GM12878 (cell line): ENCODE measurements at regions not wholly inside any gene's neighbourhood (a gene's known extent, or its start where the extent isn't known, plus 50 kb on each side); places are given as distances from the start of the nearest gene placed in this dataset.

Source experiments
- ATAC-seq: fragments of 200-7000 bp; cut with Tn5 transposase; 3 replicates; pipeline ENCODE4 v1.9.1; 2020; ENCODE audit warnings: mild to moderate bottlenecking, moderate library complexity
- BruUV-seq: library from RNA; stranded (reverse); fragments of 400-500 nt; replicated peaks from 2 replicates; lab custom pipeline; 2021; lab: Mats Ljungman, UMichigan
- CTCF ChIA-PET: fragments of 300-600 bp; sonication (Branson Sonifier 250); formaldehyde crosslinking; extraction: SDS; loops from one replicate; lab custom pipeline; 2021; ENCODE audit warnings: inconsistent platforms; lab: Yijun Ruan, JAX
- POLR2A ChIA-PET: fragments of 350-600 bp; formaldehyde crosslinking; extraction: SDS; loops from one replicate; lab custom pipeline; 2021; ENCODE audit warnings: inconsistent platforms; lab: Charles Lee
- RAD21 ChIA-PET: fragments of 300-600 bp; sonication (Branson Sonifier 250); formaldehyde crosslinking; loops from one replicate; lab custom pipeline; 2023; ENCODE audit warnings: antibody characterized with exemption; ENCODE audit not compliant: unreplicated experiment; lab: Charles Lee
- SMC1A ChIA-PET: fragments of 300-600 bp; sonication (Branson Sonifier 250); formaldehyde crosslinking; loops from one replicate; lab custom pipeline; 2023; ENCODE audit not compliant: unreplicated experiment, uncharacterized antibody; lab: Charles Lee
- DNase-seq: peaks from one replicate; pipeline ENCODE4 v3.0.0-alpha.2; 2011; ENCODE audit warnings: low read depth, low spot score
- FAIRE-seq: peaks from 3 replicates; lab custom pipeline; 2011; peaks lifted over from hg19 to GRCh38; lab: Jason Lieb, UNC
- H2AFZ ChIP-seq: 2 replicates; pipeline ENCODE4 v1.6.0; 2011; ENCODE audit warnings: low read depth, low read length, control low read depth; ENCODE audit not compliant: control insufficient read depth
- H3K27ac ChIP-seq: 2 replicates; pipeline ENCODE4 v1.5.1; 2011; ENCODE audit warnings: control low read depth; ENCODE audit not compliant: control insufficient read depth, insufficient read depth
- H3K27me3 ChIP-seq, 2 experiments: replicated peaks in 1 of 2; 2 replicates each; pipeline versions ENCODE4 v1.6.0 to v1.6.1; 2011; ENCODE audit warnings: low read length in 1 of 2; ENCODE audit not compliant: control insufficient read depth in 2 of 2, insufficient read depth in 2 of 2
- H3K36me3 ChIP-seq, 2 experiments: 2 replicates each; pipeline ENCODE4 v1.5.1; 2011; ENCODE audit warnings: low read length in 1 of 2; ENCODE audit not compliant: control insufficient read depth in 2 of 2, insufficient read depth in 2 of 2
- H3K4me1 ChIP-seq: 2 replicates; pipeline ENCODE4 v1.6.1; 2011; ENCODE audit warnings: mild to moderate bottlenecking, low read length, moderate library complexity, mixed read lengths; ENCODE audit not compliant: control insufficient read depth, insufficient read depth
- H3K4me2 ChIP-seq: 2 replicates; pipeline ENCODE4 v1.6.0; 2011; ENCODE audit warnings: control low read depth; ENCODE audit not compliant: control insufficient read depth, insufficient read depth
- H3K4me3 ChIP-seq: fragments of 200-600 bp; sonication (generic); 2 replicates; pipeline ENCODE4 v1.5.1; 2016
- H3K79me2 ChIP-seq: 2 replicates; pipeline ENCODE4 v1.6.0; 2011; ENCODE audit warnings: low read length; ENCODE audit not compliant: control insufficient read depth, insufficient read depth
- H3K9ac ChIP-seq: 2 replicates; pipeline ENCODE4 v1.8.0; 2011; ENCODE audit warnings: low read length, control low read depth, mixed read lengths; ENCODE audit not compliant: control insufficient read depth, insufficient read depth
- H3K9me3 ChIP-seq: replicated peaks from 3 replicates; pipeline ENCODE4 v1.5.1; 2011; ENCODE audit warnings: mild to moderate bottlenecking, low read length; ENCODE audit not compliant: control insufficient read depth, insufficient read depth
- H4K20me1 ChIP-seq: 2 replicates; pipeline ENCODE4 v1.6.0; 2011; ENCODE audit not compliant: control insufficient read depth, insufficient read depth
- EP300 ChIP-seq, 2 experiments: fragments of 150-350 bp in 1 of 2; IDR thresholded peaks; 2 replicates each; pipeline ENCODE4 v1.6.1; 2011 to 2012; ENCODE audit warnings: low read depth in 2 of 2, low read length in 2 of 2, borderline replicate concordance in 1 of 2, improper control_type of control experiment in 1 of 2, inconsistent platforms in 1 of 2; ENCODE audit not compliant: control insufficient read depth in 1 of 2
- JUNB ChIP-seq: IDR thresholded peaks from 2 replicates; pipeline ENCODE4 v1.6.1; 2016; ENCODE audit warnings: antibody characterized with exemption, mild to moderate bottlenecking
- KDM1A ChIP-seq: fragments of 200-600 bp; sonication (generic); IDR thresholded peaks from 2 replicates; pipeline ENCODE4 v1.6.1; 2016; ENCODE audit warnings: borderline replicate concordance
- PAX8 ChIP-seq: fragments of 450-650 bp; IDR thresholded peaks from 2 replicates; pipeline ENCODE4 v1.6.1; 2017; ENCODE audit warnings: mild to moderate bottlenecking, moderate library complexity
- PBX3 ChIP-seq: IDR thresholded peaks from 2 replicates; pipeline ENCODE4 v1.6.1; 2011; ENCODE audit warnings: mild to moderate bottlenecking, low read depth, low read length, moderate library complexity; ENCODE audit not compliant: insufficient replicate concordance
- POLR2A ChIP-seq: IDR thresholded peaks from 2 replicates; pipeline ENCODE4 v1.6.1; 2011; ENCODE audit warnings: low read depth, mild to moderate bottlenecking, low read length
- RB1 ChIP-seq: fragments of 450-650 bp; formaldehyde crosslinking; IDR thresholded peaks from 2 replicates; pipeline ENCODE4 v1.6.1; 2017; ENCODE audit warnings: mild to moderate bottlenecking, borderline replicate concordance
- RELA ChIP-seq: fragments of 450-650 bp; IDR thresholded peaks from 2 replicates; pipeline ENCODE4 v1.8.0; 2014; ENCODE audit warnings: borderline replicate concordance; ENCODE audit not compliant: partially characterized antibody
- SMC3 ChIP-seq: IDR thresholded peaks from 2 replicates; pipeline ENCODE4 v1.6.1; 2011; ENCODE audit warnings: low read length, improper control_type of control experiment, borderline replicate concordance
- SPI1 ChIP-seq: IDR thresholded peaks from 2 replicates; pipeline ENCODE4 v1.6.1; 2011; ENCODE audit warnings: low read depth, mild to moderate bottlenecking, low read length, moderate library complexity, borderline replicate concordance; ENCODE audit not compliant: insufficient read depth
- SREBF1 ChIP-seq: IDR thresholded peaks from 2 replicates; pipeline ENCODE4 v1.6.1; 2012; ENCODE audit warnings: mild to moderate bottlenecking, low read length
- STAT1 ChIP-seq: fragments of 450-650 bp; conservative IDR thresholded peaks from 2 replicates; pipeline ENCODE4 v1.6.1; 2014; ENCODE audit warnings: antibody characterized with exemption, mild to moderate bottlenecking
- STAT3 ChIP-seq: IDR thresholded peaks from 2 replicates; pipeline ENCODE4 v1.6.1; 2011; ENCODE audit warnings: low read depth, low read length, improper control_type of control experiment
- SUZ12 ChIP-seq: fragments of 200-600 bp; sonication (generic); IDR thresholded peaks from one replicate; pipeline ENCODE4 v1.6.1; 2018; ENCODE audit warnings: antibody characterized with exemption, mild to moderate bottlenecking; ENCODE audit not compliant: unreplicated experiment
- TCF12 ChIP-seq: IDR thresholded peaks from 2 replicates; pipeline ENCODE4 v1.6.1; 2011; ENCODE audit warnings: low read depth, mild to moderate bottlenecking, low read length
- WGBS: methylation state at CpG from one replicate; pipeline ENCODE4 v1.1.6; 2016; ENCODE audit warnings: low lambda C conversion rate; ENCODE audit not compliant: insufficient replicate concordance, insufficient coverage; ENCODE audit errors: missing lambda C conversion rate; 5-methylcytosine and 5-hydroxymethylcytosine counted together
- in situ Hi-C: fragments of 300-500 bp; cut with MboI; formaldehyde crosslinking; loops from 9 replicates; pipeline ENCODE4 v1.14.3; 2018; ENCODE audit warnings: mixed read lengths
- intact Hi-C: fragments of 100-400 bp; cut with micrococcal nuclease; formaldehyde crosslinking; loops from one replicate; pipeline ENCODE4 v1.14.2; 2022; ENCODE audit not compliant: unreplicated experiment
- TF ChIP-seq, protein P1 (sequence below): IDR thresholded peaks from 2 replicates; pipeline ENCODE4 v1.6.1; 2012; ENCODE audit warnings: improper control_type of control experiment, low read depth, low read length; ENCODE audit not compliant: insufficient replicate concordance
- TF ChIP-seq, protein P2 (sequence below): IDR thresholded peaks from 2 replicates; pipeline ENCODE4 v1.6.1; 2012; ENCODE audit warnings: low read depth, low read length, improper control_type of control experiment
- TF ChIP-seq, protein P3 (sequence below): fragments of 150-350 bp; IDR thresholded peaks from 2 replicates; pipeline ENCODE4 v1.6.1; 2014; ENCODE audit warnings: mild to moderate bottlenecking, low read depth, low read length

GRCh38 chr14:101282418-101282817 is 278.9 kb upstream of the DIO3 start:
- no peak for TF ChIP-seq SREBF1
- TF ChIP-seq KDM1A = no peak
- no peak for TF ChIP-seq TCF12
- TF ChIP-seq SMC3 = no peak
- no peak for TF ChIP-seq POLR2A
- TF ChIP-seq STAT3 = no peak
- TF ChIP-seq, protein P1, sequence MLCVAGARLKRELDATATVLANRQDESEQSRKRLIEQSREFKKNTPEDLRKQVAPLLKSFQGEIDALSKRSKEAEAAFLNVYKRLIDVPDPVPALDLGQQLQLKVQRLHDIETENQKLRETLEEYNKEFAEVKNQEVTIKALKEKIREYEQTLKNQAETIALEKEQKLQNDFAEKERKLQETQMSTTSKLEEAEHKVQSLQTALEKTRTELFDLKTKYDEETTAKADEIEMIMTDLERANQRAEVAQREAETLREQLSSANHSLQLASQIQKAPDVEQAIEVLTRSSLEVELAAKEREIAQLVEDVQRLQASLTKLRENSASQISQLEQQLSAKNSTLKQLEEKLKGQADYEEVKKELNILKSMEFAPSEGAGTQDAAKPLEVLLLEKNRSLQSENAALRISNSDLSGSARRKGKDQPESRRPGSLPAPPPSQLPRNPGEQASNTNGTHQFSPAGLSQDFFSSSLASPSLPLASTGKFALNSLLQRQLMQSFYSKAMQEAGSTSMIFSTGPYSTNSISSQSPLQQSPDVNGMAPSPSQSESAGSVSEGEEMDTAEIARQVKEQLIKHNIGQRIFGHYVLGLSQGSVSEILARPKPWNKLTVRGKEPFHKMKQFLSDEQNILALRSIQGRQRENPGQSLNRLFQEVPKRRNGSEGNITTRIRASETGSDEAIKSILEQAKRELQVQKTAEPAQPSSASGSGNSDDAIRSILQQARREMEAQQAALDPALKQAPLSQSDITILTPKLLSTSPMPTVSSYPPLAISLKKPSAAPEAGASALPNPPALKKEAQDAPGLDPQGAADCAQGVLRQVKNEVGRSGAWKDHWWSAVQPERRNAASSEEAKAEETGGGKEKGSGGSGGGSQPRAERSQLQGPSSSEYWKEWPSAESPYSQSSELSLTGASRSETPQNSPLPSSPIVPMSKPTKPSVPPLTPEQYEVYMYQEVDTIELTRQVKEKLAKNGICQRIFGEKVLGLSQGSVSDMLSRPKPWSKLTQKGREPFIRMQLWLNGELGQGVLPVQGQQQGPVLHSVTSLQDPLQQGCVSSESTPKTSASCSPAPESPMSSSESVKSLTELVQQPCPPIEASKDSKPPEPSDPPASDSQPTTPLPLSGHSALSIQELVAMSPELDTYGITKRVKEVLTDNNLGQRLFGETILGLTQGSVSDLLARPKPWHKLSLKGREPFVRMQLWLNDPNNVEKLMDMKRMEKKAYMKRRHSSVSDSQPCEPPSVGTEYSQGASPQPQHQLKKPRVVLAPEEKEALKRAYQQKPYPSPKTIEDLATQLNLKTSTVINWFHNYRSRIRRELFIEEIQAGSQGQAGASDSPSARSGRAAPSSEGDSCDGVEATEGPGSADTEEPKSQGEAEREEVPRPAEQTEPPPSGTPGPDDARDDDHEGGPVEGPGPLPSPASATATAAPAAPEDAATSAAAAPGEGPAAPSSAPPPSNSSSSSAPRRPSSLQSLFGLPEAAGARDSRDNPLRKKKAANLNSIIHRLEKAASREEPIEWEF = no peak
- TF ChIP-seq, protein P2, sequence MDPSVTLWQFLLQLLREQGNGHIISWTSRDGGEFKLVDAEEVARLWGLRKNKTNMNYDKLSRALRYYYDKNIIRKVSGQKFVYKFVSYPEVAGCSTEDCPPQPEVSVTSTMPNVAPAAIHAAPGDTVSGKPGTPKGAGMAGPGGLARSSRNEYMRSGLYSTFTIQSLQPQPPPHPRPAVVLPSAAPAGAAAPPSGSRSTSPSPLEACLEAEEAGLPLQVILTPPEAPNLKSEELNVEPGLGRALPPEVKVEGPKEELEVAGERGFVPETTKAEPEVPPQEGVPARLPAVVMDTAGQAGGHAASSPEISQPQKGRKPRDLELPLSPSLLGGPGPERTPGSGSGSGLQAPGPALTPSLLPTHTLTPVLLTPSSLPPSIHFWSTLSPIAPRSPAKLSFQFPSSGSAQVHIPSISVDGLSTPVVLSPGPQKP = no peak
- TF ChIP-seq SPI1 = no peak
- TF ChIP-seq STAT1 = no peak
- TF ChIP-seq RB1 = no peak
- no peak for TF ChIP-seq JUNB
- TF ChIP-seq PAX8 = no peak
- TF ChIP-seq, protein P3, sequence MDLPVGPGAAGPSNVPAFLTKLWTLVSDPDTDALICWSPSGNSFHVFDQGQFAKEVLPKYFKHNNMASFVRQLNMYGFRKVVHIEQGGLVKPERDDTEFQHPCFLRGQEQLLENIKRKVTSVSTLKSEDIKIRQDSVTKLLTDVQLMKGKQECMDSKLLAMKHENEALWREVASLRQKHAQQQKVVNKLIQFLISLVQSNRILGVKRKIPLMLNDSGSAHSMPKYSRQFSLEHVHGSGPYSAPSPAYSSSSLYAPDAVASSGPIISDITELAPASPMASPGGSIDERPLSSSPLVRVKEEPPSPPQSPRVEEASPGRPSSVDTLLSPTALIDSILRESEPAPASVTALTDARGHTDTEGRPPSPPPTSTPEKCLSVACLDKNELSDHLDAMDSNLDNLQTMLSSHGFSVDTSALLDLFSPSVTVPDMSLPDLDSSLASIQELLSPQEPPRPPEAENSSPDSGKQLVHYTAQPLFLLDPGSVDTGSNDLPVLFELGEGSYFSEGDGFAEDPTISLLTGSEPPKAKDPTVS = no peak
- TF ChIP-seq RELA = no peak
- TF ChIP-seq EP300 (IDR thresholded peaks at IDR 0.05; ENCODE audit: borderline replicate concordance in 1 of 2, control insufficient read depth in 1 of 2, low read depth in 2 of 2, low read length in 2 of 2) = no peak
- TF ChIP-seq SUZ12 = no peak
- TF ChIP-seq PBX3 = no peak
- no peaks in the 10 kb centered on the region for H4K20me1 ChIP-seq
- H3K27me3 ChIP-seq = no peaks in the 10 kb centered on the region
- no peaks in the 10 kb centered on the region for H3K9me3 ChIP-seq
- WGBS = 9% methylated on average over 3 of the region's 3 CpGs
- H2AFZ ChIP-seq = no peak overlapping the region
- no peak for ATAC-seq
- no peak for DNase-seq
- FAIRE-seq = no peak
- no peaks in the 10 kb centered on the region for H3K79me2 ChIP-seq
- no peak overlapping the region for H3K9ac ChIP-seq
- SMC1A ChIA-PET = no interaction called here
- H3K36me3 ChIP-seq = no peaks in the 10 kb centered on the region
- H3K4me2 ChIP-seq = no peak overlapping the region
- in situ Hi-C loops (no loop called here), intact Hi-C loops (no loop called here)
- H3K4me3 ChIP-seq = no peak overlapping the region
- H3K4me1 ChIP-seq = no peaks in the 10 kb centered on the region
- POLR2A ChIA-PET = no interaction called here
- RAD21 ChIA-PET = no interaction called here
- no TSS peak for BruUV-seq
- no peak overlapping the region for H3K27ac ChIP-seq
- CTCF ChIA-PET = no interaction called here
